GM18498 (cell line): ENCODE measurements at regions not wholly inside any gene's neighbourhood (a gene's known extent, or its start where the extent isn't known, plus 50 kb on each side); places are given as distances from the start of the nearest gene placed in this dataset.

Source experiments
- ATAC-seq: cut with Tn5 transposase; IDR thresholded peaks from one replicate; pipeline ENCODE4 v1.9.1; 2021; ENCODE audit warnings: mild to moderate bottlenecking, moderate library complexity; ENCODE audit not compliant: unreplicated experiment

- ATAC-seq: no peak
These were observed 340.8 kb upstream of the KIAA1217 start for GRCh38 chr10:23868121-23868520.

DNA sequence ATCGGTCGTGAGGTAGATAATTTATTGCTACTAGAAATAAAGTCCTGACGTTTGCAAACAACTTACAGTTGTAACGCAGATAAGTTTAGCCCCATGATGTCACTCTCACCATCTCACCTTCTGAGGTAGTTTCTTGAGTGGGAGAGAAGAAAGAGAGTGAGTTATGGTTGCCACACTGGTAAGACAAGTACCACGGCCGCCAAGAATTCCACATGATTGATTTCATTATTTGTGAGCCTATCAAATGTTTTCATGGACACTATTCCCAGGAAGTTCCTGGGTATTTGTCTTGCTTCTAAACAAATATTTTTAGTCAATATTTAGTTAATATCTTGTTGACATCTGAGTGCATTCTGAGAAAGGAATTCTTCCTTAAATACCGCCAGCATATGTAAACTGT is 339.4 kb upstream of the KIAA1217 start:
- ATAC-seq: no peak

- ATAC-seq: no peak
These were observed 338.9 kb upstream of the KIAA1217 start for GRCh38 chr10:23869996-23870395.

- ATAC-seq: no peak
These were observed 338.0 kb upstream of the KIAA1217 start for GRCh38 chr10:23870651-23871610.

GRCh38 chr10:23872290-23872689 is 336.6 kb upstream of the KIAA1217 start:
- no peak for ATAC-seq

- no peak for ATAC-seq
These were observed 331.1 kb upstream of the KIAA1217 start for GRCh38 chr10:23877791-23878320.

DNA sequence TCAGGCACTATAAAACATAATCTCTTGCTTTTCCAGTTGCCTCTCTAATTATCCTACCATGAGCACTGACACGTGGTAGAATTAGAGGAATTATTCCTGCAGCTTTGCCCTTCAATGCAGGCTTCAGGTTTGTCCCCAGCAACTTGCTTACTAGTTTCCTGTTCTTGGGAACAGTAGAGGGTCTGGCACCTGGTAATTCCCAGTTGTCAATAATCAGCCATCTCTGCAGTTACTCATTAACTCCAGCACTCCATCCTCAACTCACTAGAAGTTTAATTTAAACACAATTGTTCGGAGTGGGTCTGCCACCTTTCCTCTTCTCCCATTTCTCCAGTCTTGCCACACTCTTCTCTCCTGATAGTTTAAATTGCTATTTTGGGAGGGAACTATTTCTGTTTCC is 324.3 kb upstream of the KIAA1217 start:
- no peak for ATAC-seq

- ATAC-seq: no peak
These were observed 323.1 kb upstream of the KIAA1217 start for GRCh38 chr10:23885853-23886252.

DNA sequence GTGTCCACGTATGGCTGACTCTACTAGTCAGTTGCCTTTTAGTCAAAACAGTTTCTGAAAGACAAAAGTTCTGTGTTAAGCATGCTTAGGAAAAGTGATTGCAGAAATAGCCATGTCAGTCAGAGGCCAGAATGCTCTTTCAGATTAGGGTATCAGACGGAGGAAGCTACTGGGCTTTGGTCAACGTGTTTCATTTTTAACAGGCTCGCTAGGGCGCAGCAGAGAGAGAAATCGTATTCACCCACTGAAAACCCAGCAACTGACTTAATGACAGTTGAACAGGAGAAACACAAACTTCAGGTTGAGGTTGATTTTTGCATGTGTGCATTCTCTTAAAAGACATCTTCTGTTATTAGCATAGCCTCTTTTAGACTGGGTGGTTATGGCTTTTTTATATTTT is 322.6 kb upstream of the KIAA1217 start:
- ATAC-seq: no peak

GRCh38 chr10:23891301-23891700 is 317.6 kb upstream of the KIAA1217 start:
- ATAC-seq: no peak

GRCh38 chr10:23892296-23892695 is 316.6 kb upstream of the KIAA1217 start:
- no peak for ATAC-seq

DNA sequence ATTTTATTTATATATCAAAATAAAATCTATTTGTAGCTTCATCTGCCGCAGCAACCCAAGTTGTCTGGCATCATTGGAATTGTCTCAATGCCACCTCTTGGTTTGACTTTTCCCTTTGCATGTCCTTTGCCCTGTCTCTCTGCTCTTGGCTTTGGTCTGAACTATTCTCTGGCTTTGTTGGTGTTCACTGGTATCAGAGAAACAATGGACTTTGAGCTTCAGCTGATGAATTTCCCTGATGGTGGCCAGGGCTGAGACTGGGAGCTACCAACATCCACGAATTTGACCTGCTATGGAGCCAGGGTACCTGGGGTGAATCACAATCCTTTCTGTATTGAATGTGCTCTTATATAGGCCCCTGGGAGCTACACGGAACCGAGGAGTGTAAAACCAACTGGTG is 311.7 kb upstream of the KIAA1217 start:
- no peak for ATAC-seq

DNA sequence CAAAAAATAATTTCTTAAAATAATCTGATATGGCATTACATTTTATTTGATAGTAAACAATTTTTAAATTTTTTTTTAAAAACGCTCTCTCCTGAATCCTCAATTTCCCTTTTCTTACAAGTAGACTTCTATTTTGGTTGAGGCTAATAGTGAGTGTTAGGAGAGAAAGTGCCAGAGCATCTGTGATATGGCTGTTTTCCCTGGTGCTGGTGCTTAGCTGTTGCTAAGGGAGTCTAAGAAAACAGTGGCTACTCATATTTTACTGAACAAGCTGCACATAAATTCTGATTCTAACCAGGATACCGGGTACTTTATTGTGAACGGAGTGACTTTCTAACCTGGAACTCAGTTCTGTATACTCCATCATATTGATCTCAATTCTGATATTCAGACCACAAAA is 311.1 kb upstream of the KIAA1217 start:
- ATAC-seq: no peak

DNA sequence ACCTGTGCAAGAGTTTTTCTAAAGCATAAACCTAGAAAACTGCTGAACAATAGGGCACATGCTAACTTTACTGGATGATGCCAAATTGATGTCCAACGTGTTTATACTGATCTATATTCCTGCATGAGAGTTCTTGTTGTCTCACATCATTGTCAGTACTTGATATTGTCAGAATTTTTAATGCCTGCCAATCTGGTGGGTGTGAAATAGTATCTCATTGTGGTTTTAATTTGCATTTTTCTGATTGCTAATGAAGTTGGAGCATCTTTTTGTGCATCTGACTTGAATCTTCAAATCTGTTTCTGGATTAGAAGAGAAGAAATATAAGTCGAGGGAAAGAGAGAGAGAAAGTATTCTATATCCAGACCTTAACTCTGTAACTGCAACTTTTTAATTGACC is 309.8 kb upstream of the KIAA1217 start:
- no peak for ATAC-seq

DNA sequence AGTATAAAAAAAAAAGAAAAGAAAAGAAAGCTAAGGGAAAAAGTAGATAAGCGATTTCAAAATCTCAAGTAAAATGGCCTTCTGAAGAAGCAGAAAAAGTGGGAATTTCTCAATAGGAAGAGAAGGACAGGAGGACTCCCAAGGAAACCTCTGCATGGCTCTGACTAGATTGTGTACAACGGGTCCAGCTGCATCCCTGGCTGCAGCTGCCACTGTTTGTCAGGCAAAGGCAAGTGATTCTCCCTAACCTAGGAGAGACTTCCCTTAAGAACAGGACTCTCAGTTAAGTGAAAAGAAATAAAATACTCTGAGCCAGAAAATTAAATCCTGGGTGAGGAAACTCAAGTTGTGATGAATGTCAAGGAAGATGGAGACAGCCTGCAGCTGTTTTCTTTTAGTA is 298.6 kb upstream of the KIAA1217 start:
- ATAC-seq: no peak

GRCh38 chr10:23912884-23913404 is 296.0 kb upstream of the KIAA1217 start:
- ATAC-seq: no peak

DNA sequence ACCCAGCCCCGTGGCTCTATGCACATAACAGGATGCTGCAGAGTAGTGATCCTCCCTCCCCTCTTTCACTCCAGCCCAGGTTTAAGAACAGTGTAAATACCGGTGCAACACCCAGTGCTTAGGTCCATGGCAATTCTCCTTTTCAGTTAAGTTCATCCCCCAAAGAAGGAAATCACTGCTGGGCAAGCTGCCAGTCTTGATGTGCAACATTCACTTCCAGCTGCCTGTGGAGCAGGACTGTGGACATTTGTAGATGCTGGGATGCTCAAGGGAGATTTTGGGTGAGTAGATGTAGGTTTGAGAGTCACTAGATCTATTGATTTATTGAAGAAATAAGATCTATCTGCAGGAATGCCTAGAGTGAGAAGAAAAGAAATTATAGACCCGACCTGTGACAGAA is 294.3 kb upstream of the KIAA1217 start:
- ATAC-seq: no peak

- ATAC-seq: no peak
These were observed 291.6 kb upstream of the KIAA1217 start for GRCh38 chr10:23917251-23917840.

DNA sequence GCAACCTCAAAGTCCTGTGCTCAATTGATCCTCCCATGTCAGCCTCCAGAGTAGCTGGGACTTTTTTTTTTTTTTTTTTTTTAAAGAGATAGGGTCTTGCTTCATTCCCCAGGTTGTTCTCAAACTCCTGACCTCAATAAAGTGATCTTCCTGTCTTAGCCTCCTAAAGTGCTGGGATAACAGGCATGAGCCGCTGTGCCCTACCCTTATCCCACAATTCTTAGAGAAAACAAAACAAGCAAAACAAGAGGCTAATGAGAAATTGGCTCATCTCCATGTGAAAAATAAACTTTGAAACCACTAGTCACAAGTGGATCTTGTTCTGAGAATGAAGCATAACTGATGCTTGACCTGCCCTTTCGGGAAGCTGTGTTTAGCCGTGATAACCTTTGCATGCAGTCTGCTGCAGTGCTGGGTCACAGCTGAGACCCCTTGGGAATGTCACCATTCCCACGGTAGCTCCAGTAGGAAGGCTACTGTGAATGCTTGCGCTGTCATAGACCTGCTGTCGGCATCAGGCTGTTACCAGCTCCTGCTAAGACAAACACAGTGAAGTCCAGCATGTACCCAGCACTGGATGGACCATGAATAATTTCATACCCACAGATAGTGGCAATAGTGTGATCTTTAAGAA is 290.7 kb upstream of the KIAA1217 start:
- ATAC-seq: no peak

DNA sequence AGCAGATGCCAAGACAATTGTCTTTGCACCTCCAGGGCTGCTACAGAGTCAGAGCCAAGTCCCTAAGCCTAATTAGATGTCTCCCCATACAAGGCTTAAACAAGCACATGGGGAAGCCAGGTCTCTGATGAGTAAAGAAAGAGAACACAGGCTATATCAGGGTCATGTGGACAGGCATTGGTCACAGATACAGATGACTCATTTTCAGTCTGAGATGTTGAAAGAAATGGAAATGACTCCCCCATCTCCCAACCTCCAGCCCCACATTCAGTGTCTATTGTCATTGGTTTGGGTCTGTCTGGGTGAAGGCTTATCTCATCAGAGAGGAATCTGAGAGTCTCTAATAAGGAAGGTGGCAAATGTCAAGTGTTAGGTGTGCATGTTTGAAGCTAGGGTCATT is 290.1 kb upstream of the KIAA1217 start:
- no peak for ATAC-seq

- no peak for ATAC-seq
These were observed 281.2 kb upstream of the KIAA1217 start for GRCh38 chr10:23927576-23928325.
